Right kidney (tissue), 1 donor: ENCODE measurements at regions not wholly inside any gene's neighbourhood (a gene's known extent, or its start where the extent isn't known, plus 50 kb on each side); places are given as distances from the start of the nearest gene placed in this dataset.

Source experiments
- DNase-seq: peaks from one replicate; pipeline ENCODE4 v3.0.0-alpha.2; 2016

DNA sequence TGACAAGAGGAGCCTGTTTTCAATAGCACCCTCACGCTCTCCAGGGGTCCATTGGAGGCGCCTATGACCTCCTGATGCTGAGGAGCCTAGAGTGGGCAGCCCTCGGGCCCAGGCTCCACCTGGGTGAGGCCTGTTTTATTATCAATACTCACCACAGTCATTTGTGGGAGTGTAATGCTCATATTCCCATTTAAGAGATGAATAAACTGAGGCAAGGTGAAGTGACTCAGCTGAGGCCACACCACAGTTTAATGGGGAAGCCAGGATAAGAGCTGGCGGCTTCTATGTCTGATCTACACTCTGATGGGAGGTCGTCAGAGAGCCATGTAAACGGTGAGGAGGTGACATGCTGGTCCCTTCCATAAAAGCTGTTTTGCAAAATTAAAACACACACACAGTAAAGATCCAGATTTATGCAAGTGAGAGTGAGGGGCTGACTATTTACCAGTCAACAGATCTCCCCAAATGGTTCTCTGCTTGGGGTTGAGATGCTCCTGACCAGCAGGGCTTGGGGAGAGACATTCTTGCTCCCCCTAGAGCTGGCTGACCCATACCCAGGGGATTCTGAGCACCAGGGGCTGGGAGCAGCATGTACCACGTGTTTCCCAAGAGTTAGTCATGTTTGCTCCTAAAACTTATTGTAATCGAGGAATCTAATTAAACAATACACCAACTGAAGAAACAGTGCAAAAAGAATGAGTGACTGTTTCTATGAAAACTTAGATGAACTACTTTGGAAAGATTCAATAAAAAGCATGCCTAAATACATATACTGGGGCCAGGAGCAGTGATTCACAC, 81.0 kb upstream of the INSIG1 start:
- DNase-seq = no peak

DNA sequence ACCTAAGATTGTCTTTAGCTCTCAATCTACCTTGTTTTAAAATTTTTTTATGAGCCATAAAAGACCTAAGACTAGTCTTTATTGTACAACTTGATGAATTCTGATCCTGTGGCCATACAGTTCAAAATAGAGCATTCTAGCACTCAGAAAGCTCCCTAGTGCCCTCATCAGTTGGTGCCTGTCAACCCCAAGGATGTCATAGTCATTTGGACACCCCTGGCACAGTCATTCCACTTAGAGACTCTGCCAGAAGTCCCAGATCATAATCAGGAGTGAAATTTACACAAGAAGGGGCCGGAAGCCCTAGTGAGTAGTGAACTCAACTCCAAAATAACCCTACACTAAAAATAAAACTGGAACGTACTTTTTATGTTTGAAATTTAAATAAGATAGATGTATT, 80.0 kb upstream of the INSIG1 start:
- no peak for DNase-seq

DNA sequence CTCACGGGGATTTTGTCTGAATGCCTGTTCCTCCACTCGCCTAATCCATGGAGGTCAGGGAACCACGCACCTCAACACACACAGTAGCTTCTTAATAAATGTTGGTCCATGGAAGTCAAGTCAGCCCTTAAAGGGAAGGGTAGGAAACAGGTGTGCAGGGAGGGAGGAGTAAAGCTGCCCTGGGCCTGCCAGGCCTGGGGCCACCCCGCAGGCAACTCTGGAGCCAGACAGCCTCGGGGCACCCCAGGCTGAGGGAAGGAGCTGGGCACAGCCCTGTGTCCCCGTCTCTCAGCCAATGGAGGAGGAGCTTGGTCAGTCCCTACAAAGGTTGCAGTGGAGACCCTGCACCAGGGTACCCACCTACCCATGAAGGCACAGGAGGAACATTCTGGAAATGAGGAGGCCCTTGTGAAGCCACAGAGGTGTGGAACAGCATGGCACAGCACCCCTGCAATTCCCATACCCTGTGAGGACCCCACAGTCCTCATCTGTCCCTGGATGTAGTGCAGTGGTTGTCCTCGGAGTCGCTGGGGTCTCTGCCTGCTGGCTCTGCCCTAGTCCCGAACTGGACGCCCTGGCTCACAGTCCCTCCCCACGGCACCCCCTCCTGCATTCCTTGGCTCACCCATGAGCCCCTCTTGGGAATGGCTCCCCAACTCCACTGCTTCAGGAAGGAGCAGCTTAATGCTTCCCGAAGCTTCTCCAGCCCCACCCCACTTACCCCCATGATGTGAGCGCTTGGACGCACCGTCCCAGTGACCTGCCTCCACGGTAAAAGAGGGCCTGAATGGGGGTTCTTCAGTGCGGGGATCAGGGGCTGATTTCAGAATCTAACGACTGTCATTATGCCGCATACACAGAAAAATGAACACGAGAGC, 79.2 kb upstream of the INSIG1 start:
- DNase-seq = no peak

DNA sequence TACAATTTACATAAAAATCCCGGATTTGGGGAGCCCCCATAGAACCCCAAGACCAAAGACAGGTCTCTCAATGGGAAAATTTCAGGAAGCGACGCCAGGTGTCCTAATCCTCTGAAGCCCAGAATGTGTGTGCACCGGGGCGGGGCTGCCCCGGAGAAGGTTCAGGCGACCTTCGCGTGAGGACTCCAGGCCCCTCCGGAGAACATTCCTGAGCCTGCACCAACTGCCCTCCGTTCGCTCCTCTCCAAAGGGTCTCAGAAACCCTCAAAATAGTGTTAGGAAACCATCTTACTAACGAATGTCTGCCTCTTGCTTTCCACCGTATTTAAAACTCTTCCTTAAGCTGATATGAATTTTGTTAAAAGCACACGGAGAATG, 78.5 kb upstream of the INSIG1 start:
- no peak for DNase-seq

DNA sequence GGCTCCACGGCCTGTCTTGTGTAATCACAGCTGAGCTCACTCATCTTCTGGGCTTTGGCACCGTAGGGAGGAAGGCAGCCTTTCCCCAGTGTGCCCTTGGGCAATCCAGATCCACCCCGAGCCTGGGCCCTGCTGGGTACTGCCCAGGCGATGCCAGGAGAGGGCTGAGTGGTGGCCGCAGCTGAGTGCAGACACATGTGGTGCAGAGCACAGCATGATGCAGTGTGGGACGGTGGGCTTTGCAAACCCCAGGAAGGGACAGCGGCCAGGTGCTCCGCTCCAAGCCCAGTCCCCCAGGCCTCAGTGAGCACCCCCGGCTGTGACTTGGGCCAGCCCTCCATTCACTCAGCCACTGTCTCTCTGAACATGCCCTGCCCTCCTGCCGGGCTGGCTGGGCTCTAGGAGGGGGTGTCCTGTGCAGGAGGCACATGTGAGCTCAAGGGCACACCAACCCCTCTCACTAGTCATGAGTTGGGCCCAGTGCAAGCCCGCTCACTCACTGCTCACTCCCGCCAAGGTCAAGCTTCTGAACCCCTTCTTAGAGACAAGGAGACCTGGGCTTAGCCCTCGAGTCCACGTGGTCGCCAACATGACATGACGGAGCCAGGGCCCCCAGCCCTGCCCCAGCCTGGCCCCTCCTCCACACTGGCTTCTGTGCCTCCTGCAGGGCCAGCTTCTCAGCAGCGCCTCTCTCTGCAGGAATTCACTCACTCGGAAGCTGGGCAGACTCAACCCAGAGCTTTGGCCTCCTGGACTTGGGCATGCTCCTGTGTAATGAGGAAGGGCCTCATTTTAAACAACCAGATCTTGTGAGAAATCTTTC, 77.5 kb upstream of the INSIG1 start:
- DNase-seq = peak; percentile 13

DNA sequence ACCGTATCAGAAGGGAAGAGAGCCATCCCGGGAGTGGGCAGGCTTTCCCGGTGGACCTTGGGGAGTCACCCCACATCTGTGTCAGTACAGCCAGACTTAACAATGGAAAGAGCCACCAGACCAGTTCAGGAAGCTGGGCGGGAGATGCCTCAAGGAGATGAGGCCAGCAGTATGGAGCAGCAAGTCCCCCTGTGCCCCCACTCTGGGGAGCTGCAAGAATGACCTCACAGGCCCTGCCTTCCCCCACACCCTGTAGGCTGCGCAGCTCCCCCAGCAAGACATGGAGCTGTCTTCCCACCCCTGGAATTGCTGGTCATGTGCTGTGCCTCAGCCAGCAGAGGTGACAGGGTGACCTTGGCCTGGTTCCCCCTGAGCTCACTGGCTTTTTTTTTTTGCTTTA, 76.8 kb upstream of the INSIG1 start:
- DNase-seq = peak; percentile 1

DNA sequence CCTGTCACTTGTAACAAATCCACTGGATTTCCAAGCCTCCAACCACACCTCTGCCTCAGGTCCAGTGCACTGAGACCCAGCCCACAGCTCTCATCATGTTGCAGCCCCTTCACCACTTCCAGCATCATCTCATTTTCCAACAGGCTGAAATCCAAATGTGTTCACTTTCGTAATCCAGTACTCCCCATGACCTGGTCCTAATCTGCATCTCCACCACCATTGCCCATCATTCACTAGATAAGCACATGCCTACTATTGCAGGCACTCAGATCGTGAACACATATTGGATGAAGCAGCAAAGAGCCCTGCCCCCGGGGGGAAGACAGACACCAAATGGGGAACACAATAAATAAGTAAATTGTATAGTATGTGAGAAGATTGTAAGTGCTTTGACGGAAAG, 76.1 kb upstream of the INSIG1 start:
- no peak for DNase-seq

DNA sequence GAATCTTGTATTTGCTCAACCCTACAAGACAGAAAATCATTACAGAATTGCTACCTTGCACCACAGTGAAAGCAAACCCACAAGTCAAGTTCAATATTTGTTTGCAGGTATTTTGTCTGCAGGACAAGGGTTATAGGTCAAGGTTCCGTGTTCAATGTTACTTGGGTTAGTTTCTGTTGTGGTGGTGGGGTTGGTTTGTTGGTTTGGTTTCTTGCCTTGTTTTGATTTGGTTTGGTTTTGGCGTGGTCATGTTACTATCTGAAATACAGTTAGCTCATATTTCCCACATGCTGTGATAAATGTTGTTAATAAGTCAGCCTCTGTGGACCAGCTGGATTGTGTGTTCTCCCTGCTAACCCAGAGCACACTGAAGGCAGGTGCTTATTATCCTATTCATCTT, 75.6 kb upstream of the INSIG1 start:
- no peak for DNase-seq

DNA sequence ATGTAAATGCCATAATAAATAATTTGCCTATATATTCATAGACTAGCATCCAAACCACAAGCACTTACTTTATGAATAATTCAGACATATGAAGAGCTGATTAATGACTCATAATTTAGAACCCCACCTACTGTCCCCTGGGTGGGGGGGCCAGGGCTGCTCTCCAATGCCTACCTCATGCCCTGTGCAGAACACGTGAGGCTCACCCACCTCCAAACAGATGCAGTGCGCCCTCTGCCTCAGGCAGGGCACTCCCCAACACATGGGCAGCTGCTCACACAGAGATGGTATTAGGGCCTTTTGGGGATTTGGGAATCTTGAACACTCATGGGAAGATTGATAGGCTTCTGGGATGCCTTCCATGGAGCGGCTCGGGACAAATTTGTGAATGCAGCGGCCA, 75.1 kb upstream of the INSIG1 start:
- no peak for DNase-seq

DNA sequence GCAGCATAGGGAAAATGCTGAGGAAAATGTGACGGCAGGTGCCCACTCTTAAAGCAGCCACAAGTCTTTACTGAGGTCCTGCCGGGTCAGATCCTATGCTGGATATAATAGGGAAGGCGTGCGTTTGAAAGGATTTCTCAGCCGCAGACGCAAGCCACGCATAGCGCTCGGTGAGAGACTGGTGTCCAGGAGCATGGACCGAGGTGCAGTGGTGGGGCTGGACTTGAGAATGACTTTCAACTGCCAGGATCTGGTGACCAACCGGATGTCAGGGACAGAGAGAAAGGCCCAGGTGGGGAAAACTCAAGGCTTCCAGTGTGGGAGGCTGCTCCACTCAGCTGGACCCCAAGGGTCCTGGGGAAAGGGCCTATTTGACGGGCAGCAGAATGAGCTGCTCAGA, 74.7 kb upstream of the INSIG1 start:
- DNase-seq = no peak

DNA sequence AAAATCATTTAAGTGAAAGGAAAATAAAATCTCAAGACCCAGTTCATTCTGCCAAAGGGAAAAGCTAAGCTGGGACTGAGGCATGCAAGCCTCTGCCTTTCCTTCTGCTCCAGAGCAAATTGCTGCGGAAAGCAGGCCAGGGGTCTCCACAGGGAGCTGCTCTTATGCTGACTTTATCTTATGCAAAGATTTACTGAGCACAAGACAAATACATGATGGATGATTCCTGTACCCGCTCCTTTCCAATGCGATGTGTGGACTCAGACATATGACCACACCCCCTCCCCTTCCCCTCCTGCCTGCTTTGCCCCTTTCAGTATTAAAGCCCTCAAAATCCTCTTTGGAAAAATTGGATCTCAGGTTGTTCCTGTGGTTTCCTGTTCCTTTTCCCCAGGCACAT, 74.2 kb upstream of the INSIG1 start:
- no peak for DNase-seq

DNA sequence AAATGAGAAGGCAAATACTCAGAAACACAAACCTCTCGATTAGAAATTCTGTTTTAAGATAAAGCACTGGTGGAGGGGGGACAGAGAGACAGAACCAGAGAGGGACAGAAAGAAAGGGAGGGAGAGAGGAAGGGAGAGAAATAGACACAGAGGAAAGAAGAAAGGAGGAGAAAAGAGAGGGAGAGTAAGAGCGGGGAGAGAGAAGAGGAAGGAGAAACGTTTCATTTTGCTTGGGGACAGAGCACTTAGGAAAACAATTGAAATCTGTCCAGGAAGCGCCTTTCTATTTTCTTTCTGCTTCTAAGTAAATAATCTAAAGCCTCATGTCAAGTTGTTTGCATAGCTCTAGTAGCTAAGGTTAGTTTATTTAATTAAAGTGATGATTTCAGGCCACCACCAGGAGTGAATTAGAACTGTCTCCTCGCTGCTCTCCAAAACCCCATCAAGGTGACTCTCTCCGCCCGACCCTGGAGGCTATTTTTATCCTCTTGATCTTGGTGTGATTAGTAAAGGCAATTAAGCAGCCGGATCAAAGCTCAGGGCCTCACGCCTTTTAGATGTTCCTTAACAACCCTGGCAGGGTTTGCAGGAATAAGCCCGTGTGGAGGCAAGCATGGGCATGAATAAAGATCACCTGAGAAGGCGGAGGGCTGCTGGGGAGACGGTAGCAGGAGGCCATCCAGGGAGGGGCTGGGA, 73.4 kb upstream of the INSIG1 start:
- no peak for DNase-seq

DNA sequence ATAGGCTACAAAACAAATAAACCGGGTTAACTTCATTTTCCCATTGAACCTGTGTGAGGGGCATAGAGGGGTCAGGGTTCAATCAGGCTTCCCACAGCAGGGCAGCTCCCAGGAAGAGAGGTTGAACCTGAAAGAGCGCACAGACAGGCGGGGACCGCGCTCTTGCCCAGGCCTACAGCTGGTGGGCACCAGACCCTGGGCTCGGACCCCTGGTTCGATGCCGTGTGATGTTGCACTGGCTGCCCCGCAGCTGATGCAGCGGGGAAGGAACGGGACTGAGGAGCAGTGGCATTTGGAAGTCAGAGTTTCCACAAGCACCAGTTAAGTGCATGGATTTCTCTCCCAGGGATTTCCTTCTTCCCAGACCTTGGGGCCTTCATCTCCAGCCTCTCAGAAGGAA, 72.6 kb upstream of the INSIG1 start:
- no peak for DNase-seq

DNA sequence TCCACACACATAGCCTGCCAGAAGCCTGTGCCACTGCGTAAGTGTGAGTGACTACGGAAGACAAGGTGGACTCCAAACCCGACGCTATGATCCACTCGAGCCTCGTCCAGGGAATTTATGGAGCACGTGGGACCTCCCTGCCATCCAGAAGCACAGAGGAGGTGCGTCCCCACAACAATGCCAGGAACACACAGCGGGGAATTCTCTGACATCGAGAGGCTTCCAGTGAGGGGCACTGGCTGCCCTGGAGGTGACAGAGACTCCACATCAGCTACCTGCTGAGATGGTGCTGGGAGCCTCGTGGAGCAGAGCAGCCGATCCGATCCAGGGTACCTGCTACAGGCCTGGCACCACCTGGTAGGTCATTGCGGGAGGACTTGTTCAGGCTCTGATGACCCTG, 72.2 kb upstream of the INSIG1 start:
- DNase-seq = no peak

DNA sequence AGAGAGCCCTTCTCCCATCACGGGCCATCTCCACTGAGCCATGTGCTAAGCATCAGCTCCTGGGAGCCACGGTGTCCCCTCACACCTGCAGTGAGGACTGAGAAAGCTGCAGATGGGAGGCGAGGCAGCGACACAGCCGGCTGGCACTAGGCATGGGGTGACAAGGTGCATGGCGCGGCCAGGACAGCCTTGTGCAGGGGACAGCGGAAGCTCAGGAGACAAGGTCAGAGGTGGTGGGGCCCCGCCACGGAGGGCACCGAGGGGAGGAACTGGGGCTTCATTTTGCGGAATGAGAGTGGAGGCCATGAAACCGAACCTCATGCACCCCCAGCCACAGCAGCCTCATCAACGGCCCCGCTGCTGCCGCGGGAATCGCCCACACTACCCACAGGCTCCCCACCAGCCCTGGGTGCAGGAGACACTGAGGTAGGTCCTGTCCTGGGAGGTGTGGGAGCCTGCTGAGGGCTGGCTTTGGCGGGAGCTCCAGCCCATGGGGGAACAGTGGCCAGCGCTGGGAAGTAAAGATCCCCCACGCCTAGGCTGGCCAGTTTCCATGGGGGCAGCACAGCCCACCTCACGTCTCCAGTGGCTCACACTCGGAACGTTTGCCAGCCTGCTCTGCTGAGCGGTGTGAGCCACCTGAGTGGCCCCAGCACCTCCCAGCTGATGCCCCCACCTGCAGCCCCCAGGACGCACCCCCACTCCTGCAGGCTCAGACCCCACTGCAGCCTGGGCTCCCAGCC, 71.2 kb upstream of the INSIG1 start:
- DNase-seq = no peak

DNA sequence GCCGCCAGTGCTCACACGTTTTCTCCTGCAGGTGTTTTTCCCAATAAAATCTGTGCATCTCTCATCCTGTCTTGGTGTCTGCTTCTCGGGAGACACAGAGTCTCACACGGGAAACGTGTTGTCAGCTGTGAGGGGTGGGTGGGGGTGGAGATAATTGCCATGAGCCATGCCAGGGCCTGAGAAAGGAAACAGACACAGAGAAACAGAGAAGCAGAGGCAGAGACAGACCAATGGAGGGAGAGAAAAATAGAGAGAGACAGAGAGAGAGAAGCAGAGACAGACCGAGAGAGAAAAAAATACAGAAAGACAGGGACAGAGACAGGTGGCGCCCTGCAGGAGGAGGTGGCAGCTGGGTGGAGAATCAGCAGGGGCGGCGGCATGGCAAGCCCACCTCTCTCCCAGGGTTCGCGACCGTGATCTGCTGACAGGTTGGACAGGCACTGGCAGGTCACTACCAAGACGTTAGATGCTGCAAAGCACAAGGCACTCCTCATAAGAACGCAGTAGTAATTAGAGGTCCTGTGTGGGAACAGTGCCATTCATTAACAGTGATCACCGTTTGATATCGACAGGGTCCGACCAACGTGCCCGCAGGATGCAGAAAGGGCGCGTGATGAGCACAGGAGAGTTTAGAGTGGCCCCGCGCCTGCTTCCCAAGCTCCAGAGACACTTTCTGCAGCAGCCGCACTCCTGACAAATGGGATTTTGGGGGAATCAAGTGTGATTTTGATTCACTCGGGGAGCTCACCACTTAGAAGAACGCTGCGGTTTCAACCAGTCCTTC, 70.5 kb upstream of the INSIG1 start:
- DNase-seq = no peak

DNA sequence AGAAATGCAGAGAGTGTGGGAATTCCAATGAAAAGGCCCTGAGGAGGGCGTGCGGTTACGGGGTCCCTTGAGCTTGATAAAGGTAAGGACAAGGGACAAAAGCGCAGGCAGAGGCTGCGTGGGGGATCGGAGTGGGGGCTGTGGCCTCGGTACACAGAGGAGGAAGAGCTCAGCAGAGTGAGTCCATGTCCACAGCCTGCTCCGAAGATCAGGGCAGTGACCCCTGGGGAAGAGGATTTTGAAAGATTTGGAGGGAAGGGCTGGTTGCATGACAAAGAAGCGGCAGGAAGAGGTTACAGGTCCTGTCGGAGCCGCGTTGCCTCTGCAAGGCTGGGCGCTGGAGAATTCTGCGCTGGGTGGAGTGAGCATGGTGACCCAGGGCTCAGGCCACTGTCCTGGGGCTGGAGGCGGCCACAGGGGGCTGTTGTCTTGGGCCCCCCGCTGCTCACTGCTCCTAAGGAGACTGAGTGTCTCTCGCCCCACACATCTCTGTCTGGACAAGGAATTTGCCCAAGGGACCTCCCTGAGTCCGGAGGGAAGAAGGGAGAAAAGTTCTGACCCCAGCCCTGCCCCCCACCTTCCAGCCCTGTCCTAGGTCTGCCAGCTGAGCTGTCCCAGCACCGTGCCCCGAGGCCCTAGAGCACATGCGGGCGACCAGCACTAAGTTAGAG, 69.8 kb upstream of the INSIG1 start:
- no peak for DNase-seq

DNA sequence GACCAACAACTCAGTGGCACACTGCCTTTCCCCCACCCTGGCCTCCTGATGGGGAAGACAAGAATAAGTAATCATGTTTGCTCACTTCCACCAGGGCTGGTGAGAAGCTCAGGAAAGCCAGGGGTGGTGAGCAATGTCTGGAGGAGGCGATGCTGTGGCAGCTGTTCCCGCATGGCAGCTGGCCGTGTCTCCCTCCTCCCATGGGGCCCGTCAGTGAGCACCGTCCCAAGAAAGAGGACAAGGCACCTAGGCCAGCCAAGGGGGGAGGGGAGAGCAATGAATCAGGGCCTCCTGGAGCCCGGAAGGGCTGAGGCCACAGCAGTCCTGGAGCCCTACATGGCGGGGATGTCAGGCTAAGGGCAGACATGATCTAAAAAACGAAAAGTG, 69.2 kb upstream of the INSIG1 start:
- no peak for DNase-seq

DNA sequence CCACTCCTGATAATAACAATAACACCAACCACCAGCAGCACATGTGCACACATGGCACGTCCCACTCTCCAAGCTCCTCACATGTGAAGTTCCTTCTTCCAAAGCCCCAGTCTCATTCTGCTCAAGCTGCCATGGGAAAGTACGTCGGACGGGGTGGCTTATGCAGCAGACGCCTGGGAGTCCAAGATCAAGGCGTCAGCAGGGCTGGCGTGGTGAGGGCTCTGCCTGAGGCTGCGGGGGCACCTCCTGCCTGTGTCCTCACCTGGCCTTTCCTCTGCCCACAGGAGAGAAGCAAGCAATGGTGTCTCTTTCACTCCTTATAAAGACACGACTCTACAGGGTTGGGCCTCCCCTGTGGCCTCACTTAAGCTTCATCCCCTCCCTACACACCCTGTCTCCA, 68.8 kb upstream of the INSIG1 start:
- DNase-seq = no peak

DNA sequence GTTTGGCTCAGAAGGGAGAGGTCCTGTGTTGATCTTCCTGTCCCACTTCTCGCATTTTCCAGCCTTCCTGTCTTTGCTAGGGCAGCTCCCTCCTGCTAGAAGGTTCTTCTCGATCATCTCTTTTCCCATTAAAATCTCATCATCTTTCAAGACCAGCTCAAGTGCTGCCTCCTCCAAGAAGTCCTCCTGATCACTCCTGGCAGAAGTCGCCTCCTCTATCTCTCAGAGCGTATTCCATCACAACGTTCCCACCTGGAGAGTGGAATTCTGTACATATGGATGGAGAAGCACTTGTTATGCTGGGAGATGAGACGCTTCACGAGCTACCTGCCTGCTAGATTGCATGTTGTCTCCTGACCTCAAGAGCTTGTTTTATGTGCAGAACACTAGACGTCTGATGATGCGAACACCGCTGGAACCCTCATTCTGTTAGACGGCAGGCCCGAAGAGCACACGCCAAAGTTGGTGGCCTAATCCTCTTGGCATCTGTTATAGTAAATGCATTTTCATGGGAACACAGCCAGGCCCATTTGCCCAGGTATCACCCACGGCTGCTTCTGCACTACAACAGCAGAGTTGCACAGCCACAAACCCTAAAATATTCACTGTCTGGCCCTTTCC, 68.0 kb upstream of the INSIG1 start:
- DNase-seq = no peak
